Suppressor macrophage treated with lipopolysaccharide for 1 hour (primary cell): ENCODE measurements at regions not wholly inside any gene's neighbourhood (a gene's known extent, or its start where the extent isn't known, plus 50 kb on each side); places are given as distances from the start of the nearest gene placed in this dataset.

ENCODE experiments used
- DNase-seq, 3 donors: peaks; one replicate each; pipeline ENCODE4 v3.0.0-alpha.2; 2020 to 2022

- DNase-seq = no peak
Measured at GRCh38 chr5:123885081-123885480, 373.1 kb downstream of the CSNK1G3 start.

GRCh38 chr5:123882965-123883345, 371.0 kb downstream of the CSNK1G3 start:
- DNase-seq = no peak

DNA sequence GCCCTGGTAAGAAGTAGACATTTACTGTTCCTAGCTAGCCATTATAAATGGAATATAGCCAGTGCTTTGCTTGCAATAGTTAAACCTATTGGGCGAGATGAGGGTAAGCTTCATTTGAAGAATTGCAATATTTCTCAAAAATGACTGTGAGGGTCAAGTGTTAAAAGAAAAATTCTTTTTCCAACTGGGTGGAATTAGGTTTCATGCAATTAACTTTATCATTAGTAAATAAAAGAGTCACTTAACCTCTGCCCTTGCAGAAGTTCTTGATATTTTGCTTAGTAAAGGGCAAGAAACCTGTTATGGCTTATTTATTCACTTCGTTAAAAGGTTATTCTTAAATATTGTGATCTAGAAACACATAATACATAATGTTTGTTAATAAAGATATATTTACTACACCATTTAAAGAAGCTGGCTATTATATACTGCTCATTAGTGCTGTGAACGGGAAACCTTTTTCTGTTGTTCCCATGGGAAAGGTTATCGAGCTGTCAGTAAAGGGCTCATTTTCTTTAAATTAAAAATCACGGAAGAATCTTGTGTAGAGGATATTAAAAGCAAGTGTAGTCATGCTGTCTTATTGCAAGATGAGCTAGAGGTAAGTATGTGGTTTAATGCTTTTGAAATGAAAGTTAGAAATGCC, 370.5 kb downstream of the CSNK1G3 start:
- DNase-seq = no peak

DNA sequence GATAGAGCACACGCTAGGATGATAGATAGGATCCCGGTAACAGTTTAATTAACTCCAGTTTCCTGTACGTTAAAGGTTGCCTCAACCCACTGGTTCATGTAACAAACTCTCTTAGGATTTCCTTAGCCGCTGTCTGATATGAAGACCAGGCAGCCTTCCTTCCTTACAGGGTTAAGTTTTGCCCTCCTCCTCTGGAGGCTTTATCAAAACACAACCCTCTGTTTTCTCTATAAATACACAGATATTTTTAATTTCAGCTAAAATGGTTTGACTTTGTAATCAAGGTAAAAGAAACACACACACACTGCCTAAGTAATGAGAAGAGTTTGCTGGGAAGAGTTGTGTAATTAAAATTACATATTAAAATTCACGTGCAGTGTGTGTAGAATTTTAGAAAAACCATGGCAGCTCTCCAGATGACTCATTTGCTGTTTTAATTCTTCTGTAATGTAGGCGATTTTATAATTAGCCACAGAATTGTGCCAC, 369.8 kb downstream of the CSNK1G3 start:
- no peak for DNase-seq

DNA sequence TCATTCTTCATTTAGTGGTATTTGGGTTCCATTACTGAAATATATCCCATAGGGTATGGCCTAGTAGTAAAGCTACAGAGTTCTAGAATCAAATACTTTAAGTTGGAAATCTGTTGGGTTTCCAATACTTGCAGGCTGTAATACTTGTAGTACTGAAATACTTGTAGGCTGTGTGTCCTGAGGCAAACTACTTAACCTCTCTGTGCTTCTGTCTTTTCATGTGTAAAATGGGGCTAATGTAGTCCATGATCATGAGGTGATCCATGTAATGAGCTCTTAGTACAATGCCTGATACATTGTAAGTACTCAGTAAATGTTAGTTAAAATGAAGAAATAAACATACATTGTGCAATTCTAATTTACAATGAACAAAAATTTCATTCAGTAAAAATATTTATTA, 368.9 kb downstream of the CSNK1G3 start:
- no peak for DNase-seq

GRCh38 chr5:123879071-123879470, 367.1 kb downstream of the CSNK1G3 start:
- no peak for DNase-seq

DNA sequence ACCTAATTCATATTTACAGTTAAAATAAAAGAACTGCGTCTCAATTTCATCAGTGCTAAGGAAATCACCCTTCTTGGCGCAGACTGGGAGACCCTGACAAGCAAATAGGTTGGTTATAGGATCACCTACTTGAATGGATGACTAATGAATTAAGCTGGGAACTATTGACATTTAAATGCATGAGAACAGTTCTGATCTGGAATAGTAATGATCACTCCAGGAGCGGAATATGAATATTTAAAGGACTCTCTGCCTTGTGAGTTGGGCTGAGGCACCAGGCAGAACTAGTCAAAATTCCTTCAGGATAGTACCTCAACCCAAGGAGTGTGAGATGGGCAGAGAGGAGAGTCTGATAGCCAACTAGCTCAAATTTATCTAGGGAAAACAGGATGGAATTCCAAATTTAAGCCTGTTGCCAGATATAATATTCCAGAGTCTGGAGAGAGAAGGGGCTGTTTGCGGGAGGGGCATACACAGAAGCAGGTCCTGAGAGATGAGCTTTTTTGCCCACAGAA, 364.4 kb downstream of the CSNK1G3 start:
- no peak for DNase-seq

DNA sequence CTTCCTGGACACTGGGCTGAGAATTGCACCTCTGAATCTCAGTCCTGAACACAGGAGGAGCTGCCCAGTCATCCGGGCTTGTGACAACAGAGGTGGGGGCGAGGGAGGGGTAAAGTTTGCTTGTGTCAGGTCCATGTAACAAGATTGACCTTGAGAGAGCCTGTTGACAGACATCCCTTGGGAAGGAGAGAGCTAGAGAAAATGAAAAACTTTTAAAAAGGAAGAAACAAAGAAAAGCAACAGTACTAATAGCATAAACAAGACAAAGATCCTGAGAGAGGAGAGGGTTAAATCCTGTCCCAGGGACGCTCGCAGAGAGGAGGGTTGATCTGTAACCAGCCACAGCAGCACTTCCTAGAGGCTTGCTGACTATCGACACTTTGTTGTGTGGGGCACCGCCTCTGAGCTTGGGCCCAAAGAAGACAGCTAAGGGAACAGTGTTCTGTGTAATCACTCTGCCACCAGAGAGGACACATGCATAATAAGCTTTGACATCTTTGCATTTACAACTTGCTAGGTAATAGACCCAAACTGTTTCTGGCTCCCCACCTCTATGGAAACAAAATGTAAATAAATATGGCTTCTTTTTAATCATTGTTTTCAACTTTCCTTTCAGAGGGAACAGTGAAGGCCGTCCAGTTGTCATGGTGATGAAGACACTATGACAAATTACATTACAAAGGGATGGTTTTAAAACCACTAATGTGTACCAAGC, 363.7 kb downstream of the CSNK1G3 start:
- DNase-seq = no peak

DNA sequence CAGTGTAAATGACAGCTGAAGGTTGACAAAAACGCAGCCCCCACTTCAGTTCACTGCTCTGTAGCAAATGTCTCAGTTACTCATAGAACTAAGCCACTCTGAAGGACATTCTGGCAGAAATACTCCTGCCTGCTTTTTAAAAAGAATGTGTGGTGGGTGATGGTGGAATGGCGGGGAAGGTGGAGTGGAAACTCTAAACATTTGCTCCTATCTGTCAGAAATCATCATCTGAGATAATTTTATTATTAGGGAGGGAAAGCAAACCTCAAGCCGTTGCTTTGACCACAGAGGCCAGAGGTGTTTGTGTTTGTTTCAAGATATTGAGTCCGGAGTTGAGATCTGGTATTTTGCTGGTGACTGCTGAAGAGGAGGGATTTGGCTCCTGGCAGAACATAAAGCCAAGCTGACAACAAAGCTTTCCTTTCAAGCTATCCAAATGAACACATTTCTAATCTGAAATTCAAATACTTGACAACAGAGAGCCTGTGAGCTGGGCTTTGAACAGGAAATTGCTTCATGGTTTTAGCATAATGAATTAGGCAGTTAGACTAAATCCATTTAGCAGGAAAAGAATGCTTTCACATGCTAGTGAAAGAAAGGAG, 362.7 kb downstream of the CSNK1G3 start:
- no peak for DNase-seq

DNA sequence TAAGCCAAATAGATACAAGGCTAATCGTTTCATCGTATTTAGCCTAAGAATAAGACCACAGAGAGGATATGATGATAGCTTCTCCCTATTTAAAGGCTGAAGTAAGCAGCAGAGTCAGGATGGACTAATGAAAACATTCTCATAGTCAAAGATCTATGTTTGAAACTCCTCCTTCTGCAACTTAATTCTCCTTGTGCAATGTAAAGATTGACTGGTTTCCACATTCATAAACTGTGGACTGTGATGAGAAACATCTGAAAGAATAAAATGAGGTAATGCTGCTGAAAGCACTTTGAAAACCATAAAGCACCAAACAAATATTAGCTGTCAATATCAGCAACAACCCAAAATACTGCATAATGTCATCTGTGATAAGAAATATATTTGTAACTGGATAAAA, 361.9 kb downstream of the CSNK1G3 start:
- DNase-seq = no peak

- DNase-seq = no peak
Measured at GRCh38 chr5:123871373-123871772, 359.4 kb downstream of the CSNK1G3 start.

- DNase-seq = no peak
Measured at GRCh38 chr5:123868881-123869280, 356.9 kb downstream of the CSNK1G3 start.

- no peak for DNase-seq
Measured at GRCh38 chr5:123868267-123868666, 356.3 kb downstream of the CSNK1G3 start.

DNA sequence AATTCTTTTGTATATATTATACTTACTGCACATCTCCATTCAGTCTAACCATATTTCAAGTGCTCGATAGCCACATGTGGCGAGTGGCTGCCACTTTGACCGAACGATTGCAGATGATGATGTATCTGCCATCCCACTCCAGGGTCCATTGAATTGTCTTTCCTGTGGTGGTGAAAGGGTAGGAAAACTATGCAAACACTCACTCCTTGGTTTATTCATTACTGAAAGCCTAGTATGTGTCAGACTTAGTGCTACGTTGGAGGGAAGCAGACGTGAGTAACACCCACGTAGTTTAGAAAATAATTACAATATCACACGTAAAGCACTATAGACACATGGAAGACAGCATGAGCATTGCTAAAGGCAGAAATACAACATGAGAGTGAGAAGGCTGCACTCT, 353.7 kb downstream of the CSNK1G3 start:
- DNase-seq = no peak

DNA sequence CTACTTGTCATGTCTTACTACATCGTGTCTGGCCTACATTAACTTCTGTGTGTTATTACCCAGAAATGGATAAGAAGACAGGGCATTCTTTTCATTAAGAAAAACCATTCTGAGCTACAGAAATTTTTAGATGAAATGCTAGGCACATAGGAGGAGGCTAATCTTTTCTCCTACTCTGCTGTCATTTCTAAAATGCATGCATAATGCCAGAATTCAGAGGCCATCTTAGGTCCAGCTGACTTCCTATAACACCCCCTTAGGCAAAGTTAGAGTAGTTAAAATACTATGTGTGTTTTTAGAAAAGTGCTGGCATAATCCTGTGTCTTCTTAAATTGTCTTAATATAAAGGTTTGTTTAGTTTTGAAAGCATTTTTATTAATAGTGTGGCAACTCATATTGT, 352.6 kb downstream of the CSNK1G3 start:
- no peak for DNase-seq

DNA sequence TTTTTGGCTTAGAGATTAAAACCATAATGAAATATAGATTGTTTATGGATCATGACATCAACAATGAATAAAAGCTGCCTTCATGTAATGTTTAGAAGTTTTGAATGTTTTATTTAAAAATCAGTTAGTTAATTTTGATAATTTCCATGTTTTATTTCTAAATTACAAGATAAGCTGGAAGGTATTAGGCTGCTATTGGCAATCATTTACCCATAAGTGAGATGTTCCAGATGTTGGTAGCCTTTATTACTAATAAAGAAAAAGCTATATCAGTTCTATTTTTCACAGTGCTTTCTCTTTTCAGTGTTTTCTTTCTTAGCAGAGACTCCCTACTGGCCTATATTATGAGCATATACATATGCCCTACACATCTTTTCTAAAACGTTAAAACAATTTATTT, 347.0 kb downstream of the CSNK1G3 start:
- DNase-seq = no peak

DNA sequence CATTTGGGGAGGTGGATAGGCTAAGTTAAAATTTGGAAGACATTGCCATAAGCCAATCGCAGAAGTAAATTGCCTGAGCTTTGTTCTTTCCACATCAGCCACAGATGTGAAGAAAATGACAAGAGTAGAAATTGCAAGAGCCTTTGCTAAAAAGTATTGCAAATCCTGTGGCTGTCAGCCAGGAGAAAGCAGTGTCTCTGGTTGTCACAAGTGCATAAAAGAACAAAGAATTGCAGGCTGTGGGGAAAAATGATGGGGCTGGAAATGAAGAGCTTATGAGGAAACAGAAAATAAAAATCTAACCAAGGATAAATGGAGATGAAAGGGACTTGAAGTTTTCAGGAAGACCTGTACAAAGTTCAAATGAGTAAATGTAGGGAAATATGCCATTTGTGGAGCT, 344.8 kb downstream of the CSNK1G3 start:
- no peak for DNase-seq

- no peak for DNase-seq
Measured at GRCh38 chr5:123855609-123856008, 343.6 kb downstream of the CSNK1G3 start.

- DNase-seq = no peak
Measured at GRCh38 chr5:123845356-123846100, 333.6 kb downstream of the CSNK1G3 start.

- DNase-seq = no peak
Measured at GRCh38 chr5:123844873-123845272, 332.9 kb downstream of the CSNK1G3 start.

- DNase-seq = no peak
Measured at GRCh38 chr5:123835421-123835820, 323.4 kb downstream of the CSNK1G3 start.

DNA sequence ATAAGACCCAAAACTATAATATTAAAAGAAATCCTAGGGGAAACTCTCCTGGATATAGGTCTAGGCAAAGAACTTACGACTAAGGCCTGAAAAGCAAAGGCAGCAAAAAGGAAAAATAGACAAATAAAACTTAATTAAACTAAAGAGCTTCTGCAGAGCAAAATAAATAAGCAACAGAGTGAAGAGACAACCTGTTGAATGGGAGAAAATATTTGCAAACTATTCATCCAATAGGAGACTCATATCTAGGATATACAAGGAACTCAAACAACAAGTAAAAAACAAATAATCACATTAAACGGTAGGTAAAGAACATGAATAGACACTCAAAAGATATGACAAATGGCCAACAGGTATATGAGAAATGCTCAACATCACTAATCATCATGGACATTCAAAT, 318.6 kb downstream of the CSNK1G3 start:
- no peak for DNase-seq

GRCh38 chr5:123827811-123828210, 315.8 kb downstream of the CSNK1G3 start:
- DNase-seq = no peak
